NCI-H69 (cell line): ENCODE measurements at regions not wholly inside any gene's neighbourhood (a gene's known extent, or its start where the extent isn't known, plus 50 kb on each side); places are given as distances from the start of the nearest gene placed in this dataset.

ENCODE experiments used
- DNase-seq: peaks from one replicate; lab custom pipeline; 2025; lab: John Stamatoyannopoulos, UW

DNA sequence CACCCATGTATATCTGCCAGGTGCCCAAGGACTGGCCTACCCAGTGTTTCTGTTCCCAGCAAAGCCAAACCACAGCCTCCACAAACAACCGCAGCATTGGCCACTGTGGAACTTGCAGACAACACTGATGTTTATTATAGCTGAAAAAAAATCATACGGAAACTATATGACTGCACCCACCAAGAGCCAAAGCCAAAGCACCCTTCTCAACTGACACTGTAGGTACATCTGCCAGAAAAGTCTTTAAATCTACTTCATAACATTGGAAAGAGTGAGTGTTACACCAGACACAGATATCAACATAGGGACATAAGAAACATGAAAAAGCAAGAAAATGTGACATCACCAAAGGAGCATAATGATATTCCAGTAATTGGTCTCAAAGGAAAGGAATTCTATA lies 428.0 kb downstream of the PSAT1 start:
- no peak for DNase-seq

DNA sequence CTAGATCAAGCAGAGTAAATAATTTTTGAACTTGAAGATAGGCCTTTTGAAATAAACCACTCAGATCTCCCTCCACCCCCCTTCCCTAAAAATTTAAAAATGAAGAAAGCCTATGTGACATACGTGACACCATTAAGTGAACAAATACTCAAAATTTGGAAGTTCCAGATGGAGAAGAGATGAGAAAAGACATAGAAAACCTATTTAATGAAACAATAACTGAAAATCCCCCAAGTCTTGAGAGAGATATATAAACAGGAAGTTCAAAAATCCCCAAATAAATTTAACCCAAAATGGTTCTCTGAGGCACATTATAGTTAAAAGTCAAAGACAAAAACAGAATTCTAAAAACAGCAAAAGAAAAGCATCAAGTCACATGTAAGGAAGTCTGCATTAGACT lies 428.6 kb downstream of the PSAT1 start:
- DNase-seq, result no peak

DNA sequence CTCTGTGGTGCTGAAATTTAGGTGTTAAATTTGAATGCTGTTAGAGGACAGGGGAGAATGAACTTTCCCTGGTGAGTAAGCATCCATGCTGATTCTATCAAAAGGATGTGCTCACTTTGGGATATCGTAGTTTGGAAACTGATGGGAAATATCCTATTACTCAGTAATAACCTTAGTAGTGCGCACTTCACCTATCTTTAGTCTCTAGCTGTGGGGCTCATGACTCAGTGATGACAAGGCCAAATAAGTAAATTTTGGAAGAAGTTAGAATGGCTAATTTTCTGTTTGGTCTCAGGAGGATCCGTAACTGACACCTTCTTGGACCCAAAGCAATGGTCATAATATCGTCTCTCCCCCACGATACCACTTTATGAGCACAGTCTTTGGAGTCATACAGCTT lies 448.4 kb downstream of the PSAT1 start:
- no peak for DNase-seq

DNA sequence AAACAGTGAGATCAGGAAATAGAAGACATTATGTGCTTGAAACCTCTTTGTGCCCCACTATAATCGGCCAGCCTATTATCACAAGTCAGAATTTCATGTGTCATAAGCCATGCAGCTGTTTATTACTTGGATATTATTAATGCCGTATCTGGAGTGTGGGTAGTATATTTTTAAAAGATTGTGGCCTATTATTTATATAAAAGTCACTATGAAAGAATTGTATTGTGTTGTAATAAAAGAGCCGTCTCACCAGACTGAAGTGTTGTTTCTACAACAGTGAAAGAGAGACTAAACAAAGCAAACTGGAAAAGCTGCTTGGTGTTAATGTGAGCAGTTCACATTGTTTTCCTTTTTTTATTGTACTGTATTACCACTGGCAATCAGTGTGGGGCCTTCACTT lies 449.1 kb downstream of the PSAT1 start:
- no peak for DNase-seq

DNA sequence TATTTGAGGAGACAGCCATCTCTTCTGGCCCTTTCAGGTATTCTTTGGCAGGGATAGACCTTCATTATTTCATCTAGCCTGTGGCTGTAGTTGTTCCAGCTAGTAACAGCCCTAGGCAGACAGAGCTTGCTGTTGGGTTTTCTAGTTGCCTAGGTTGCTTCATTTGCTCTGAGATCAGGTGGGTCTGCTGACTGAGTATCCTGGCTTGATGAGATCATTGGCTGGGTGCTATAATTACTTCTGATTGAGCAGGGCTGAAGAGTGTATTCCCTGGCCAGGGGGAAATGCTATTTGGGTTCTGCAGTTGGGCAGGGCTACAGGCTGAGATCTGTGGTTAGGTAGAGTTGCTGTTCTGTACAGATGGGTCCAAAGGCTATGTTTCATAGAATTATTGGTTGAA lies 456.1 kb downstream of the PSAT1 start:
- DNase-seq, result peak; percentile 44

DNA sequence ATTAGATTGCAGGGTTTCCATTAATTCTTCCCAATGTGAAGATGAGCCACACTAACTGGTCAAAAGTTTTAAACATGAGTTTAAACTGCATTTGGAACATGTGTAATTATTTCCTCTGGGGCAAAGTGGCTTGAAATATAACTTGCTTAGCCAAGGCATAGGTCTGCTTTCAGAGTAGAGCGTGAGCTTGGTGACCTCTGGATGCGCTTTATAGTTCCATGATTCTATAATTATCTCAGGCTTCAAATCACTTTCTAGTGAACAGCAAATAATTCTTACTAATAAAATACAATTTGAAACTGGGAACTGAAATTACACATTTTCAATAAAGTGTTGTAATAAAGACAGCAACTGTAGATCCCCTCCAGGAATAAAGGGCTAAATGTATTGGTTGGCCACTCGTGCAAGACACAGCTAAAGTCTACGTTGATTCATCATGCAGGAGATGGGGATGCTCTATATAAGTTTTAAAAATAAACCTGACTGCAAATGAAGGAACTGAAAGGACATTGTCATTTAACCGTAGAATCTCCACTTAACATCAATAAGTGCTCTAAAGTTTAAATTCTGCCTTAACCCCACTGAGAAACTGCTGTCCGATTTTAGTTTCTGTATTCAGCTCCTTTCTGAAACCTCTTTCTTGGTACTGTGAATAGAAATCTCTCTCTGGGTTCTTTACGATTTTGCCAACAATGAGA lies 460.0 kb downstream of the PSAT1 start:
- DNase-seq, result no peak

DNA sequence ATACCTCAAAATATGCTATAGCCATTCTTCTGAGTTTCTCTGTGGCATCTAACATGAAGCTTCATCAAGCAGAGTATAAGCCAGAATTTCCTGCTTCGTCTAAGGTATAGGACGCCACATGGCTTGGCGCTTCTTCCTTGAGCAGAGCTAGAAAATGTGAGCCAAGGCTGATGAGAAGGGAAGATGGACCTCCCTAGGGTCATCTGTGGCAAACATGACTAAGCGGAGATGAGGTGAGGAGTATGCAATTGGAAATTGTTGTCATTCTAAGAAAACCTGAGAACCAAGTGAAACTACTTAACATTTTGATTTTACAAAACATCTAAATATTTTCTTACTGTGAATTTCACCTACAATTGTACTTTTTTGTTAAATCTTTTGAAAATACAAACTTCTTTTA lies 466.5 kb downstream of the PSAT1 start:
- DNase-seq, result no peak

DNA sequence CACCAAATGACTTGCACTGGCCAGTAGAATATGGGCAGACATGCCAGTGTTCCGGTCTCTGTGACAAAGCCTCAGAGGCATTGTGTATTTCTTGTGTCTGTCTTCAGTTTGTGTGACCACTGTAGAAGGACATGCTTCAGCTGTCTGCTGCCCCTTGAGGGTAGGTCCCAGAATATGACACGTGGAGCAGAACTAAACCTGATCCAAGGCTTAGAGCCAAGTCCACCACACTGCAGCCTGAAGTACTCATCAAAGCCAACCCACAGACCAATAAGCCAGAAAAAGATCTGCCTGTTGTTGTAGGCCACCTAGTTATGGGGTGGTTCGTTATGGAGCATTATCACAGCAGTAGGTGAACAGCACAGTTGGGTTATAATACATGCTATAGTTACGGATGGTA lies 468.9 kb downstream of the PSAT1 start:
- peak; percentile 62 for DNase-seq

DNA sequence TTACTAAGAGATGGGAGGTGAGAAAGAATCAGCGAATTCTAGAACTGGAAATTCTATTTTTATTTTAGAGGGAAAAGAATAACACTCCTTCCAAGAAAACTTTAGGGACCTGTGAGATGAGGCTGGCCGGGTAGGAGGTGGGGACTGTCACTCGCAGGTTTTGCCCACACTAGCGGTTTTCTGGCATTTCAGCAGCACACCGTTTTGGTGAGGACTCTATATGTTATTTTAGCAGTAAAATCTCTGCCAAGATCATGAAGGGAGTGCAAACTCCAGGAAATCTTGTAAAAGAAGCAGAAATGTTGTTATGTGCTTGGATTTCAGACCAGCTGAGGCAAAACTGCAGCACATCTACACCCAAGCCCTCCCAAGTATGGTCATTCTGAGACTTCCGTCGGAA lies 470.6 kb downstream of the PSAT1 start:
- DNase-seq, result no peak

DNA sequence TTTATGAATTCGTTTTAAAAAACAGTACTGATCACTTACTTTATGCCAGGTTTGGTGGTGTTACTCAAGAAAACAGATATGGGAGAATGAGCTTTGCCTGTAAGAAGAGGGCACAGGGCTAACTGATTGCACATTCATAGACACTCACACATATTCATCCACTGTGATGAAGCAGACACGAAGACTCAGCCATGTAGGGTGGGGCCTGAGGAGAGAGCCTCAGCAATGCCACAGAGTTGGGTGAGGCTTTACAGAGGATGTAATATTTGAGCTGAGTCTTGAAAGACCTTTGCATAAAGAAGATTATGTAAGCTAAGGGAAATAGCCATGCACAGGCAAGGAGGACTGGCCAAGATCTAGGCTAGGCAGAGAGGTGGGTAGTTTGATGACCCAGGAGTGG lies 472.8 kb downstream of the PSAT1 start:
- DNase-seq, result peak; percentile 43

DNA sequence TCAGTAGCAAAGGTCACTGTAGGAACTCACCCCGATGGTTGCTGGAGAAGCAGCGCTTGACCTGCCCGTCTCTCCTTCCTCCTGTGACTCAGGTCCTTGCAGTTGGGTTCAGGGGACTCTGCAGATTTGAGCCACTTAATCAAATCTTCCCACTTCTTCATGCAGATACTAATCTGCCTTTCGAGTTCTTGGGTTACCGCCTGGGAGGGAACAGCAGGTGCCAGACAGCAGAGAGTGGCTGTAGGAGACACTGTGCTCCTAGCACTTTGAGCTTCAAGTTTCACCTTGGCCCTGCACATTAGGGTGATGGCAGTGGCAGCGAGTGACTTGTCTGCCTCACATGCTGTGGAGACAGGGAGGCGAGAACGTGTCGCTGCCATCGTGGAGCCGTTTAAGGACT lies 478.3 kb downstream of the PSAT1 start:
- peak; percentile 37 for DNase-seq

DNA sequence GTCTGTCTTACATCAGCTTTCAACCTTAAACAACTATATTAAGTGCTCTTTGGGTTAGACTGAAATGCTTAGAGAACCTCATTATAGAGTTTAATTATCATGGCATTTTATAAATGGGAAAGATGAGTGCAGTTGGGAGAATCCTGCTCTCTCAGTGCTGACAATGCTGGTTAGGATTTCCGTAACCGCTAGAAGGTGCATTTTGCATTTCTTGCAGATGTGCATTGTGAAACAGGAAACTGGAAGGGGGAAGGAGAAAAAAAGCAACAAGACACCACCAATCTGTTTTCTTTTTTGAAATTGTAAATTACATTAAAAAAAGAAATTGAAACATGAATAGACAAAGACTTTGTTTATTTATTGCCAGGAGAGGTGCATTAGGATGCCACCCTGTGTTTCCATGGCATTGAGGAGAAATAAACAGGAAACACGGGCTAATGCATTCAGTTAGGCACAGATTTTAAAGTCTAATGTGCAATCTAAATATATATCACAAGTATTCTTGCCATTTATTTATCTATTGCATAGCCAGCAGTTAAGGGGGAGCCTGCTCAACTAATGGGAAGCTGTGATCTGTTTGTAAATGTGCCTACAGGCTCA lies 478.9 kb downstream of the PSAT1 start:
- DNase-seq, result peak; percentile 13

DNA sequence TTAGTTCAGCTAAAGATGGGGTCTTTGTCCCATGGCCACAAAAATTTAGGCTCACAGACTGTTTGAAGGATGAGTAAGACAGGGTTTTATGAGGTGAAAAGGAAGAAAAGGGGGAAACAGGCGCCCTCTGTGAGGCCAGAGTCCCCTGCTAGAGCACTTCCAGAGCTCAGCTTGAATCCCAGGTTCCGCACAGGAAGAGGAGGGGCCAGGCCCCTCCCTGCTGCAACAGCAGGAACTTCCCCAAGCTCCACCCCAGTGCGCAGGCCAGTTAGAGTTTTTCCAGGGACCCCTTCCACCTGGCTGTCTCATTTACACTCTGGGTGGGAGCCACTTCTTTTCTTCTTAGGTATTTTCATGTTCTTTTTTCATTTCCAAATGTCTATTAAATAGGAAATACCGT lies 480.8 kb downstream of the PSAT1 start:
- peak; percentile 27 for DNase-seq

DNA sequence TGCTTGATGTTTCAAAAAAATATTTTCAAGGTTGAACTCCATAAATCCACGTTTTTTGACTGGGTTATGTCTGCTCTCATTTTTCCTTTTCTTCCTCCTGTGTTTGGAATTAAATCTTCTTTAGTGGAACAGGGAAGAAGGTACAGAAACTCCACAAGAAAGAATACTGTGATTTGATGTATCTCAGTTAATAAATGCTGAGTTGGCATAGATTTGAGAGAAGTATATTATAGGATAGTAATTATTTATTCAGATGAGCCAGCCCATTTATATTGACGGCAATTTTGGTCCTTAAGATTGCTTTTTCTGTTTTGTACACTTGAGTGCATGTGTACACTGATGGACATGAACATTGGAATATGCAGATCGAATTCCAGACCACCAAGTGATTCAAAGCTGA lies 481.4 kb downstream of the PSAT1 start:
- no peak for DNase-seq

DNA sequence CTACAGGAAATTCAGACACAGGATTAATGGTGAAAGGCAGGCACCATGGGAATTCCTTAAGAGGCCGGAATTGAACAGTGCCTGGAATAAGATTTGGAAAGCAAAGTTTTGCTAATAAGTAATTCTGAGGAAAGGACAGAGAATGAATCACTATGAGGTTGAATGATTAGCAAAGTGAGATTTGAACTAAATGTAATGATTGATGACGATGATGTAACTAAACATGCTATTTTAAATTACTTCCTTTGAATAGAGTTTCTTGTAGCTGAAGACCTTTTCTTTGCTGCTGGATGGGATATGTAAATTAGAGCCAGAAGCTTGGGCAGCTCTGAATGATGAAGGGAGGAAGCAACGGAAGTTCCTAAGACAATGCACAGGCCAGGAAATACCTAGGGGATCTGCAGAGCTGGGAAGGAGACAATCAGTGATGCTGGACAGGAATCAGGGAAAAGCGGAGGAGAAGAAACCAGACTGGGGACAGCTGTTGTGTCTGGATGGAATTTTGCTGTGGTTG lies 482.0 kb downstream of the PSAT1 start:
- DNase-seq, result peak; percentile 13

DNA sequence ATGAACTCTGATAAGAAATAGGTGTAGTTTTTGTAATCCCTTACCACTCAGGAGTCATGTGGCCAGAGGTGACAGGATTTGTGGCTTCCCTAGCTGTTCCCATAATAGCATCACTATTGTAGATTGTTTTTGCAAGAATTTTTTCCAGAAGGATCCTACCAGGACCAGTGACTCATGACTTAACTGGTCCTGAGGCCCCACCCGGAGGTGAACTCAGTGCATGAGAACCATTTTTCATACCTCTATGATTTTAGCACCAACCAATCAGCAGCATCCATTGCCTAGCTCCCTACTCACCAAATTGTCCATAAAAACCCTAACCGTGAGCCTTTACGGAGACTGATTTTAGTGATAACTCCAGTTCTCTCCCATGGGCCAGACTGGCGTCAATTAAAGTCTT lies 484.8 kb downstream of the PSAT1 start:
- DNase-seq, result peak; percentile 23

DNA sequence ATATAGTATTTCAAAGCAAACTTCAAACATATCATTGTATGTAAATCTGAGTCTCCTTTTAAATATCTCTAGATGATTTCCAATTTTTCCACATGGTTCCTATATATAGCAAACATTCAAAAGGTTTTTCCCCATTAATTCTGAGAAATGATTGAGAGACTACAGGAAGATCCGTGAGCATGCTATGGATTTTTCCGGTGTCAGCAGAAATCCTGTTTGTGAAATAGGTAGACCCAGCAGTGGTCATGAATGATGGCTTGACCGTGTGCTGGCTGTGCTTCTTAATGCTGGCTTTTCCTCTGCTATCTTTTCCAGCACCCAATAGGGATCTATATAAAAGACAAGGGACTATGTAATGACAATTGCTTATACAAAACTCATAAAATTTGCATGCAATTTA lies 485.3 kb downstream of the PSAT1 start:
- no peak for DNase-seq

DNA sequence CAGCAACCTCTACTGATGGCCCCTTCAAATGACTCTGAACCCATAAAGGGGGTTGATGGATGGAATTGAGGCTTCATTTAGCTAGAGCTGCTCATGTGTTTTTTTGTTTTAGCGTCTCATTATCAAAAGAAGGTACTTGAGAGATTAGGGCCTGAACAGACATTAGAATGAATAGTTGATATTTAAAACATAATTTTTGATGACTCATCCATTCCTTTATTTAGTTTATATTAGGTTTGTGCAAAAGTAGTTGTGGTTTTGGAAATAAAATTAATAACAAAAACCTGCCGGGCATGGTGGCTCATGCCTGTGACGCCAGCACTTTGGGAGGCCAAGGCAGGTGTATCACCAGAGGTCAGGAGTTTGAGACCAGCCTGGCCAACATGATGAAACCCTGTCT lies 485.9 kb downstream of the PSAT1 start:
- DNase-seq, result no peak

DNA sequence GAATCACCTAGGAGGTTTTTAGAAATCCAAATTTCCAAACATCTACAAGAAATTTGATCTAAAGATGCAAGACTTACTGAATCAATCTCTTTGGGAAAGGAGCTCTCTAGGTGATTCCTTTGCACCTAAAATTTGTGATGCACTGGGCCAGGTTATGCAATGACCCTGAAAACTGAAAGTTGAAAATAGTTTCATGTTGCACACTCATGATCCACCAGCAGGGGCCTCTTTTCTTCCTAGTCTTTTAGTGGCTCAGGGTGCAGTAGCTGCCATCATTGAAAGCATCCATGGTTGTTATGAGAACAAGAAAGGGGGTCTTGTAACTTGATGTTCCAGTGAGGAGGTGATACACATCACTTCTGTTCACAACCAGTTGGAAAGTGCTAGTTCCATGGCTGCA lies 486.8 kb downstream of the PSAT1 start:
- peak; percentile 28 for DNase-seq

DNA sequence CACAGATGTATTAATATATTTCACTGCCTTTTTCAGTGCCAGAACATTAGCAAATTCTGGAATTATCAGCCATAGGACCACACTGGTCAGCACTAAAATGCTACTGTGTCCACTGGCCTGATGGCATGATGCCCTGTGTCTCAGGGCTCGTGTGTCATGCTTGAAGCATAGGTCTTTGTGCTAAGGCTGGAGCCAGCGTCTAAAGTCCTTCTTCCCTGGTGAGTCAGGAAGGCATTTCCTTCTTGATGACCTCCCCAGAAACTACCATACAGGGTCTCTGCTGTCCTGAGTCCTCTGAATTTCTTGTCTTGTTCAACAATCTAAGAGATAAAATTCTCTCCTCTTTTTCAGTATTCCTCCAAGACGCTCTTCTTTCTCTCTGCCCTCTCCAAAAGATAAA lies 489.9 kb downstream of the PSAT1 start:
- DNase-seq, result no peak

DNA sequence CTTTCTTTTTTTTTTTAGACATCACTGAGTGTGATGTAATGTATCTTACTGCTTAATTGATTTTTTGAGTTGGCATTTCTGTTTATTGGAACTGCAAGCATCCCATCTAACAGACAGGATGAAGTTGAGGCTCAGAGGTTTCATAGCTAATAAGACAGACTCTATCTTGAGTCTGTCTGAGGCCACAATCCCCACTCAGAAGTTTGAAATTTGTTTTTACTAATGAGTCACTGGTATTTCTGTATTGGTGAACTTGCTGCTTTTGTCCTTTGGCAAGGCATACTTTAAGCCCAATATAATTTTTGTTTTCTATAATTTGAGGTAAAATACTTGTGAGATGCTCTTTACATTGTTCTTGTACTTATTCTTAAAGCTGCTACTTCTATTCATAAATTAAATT lies 491.2 kb downstream of the PSAT1 start:
- DNase-seq, result no peak

DNA sequence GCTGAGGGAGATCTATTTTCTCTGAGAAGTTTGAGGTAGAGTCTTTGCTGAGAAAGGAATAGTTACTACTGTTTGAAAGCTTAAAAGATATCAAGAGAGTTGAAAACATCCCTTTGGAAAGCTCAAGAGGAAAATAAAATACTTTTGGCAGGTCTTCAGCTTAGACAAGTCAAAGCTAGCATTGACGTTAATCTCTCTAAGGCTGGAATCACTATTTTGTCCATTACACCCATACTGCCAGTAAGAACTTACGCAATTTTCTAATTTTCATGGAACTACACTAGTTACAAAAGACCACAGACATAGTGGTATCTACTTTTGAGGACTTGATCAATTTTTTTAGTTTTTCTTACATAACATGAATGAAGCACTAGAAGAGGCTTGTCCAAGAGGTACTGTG lies 494.9 kb downstream of the PSAT1 start:
- no peak for DNase-seq

DNA sequence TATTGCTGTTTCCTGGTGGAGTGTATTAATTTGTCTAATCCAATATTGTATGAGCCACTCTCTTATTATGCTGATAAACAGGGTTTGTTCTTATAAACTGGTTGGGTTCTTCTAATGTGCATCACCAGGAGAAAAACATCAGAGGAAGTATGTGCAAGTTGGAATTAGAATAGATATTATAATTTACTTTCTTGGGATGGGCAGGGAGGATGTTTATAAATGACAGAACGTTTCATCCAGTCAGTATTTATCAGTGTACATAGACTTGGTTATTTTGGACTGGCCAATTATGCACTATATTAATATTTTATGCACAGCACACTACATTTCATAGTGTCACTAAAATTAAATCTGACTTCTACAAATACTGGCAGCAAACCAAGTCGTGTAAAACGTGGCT lies 495.8 kb downstream of the PSAT1 start:
- no peak for DNase-seq

DNA sequence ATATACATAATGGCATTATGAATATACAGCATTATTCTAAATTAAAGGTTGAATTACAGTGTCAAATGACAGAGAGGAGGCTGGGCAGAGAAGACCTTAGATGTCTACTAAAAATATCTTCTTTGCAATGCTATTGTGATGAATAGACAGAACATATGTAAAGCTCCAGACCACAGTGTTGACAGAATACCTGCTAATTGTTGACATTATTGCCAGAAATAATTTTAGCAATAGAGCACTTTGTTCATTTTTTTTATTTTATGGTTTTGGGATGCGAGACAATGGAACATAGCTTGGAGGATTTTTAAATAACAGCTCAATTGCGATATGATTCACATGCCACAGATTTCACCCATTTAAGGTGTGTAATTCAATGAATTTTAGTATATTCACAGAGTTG lies 508.8 kb downstream of the PSAT1 start:
- peak; percentile 15 for DNase-seq
